Dedifferentiated amniotic fluid mesenchymal stem cell (primary cell): ENCODE measurements at regions not wholly inside any gene's neighbourhood (a gene's known extent, or its start where the extent isn't known, plus 50 kb on each side); places are given as distances from the start of the nearest gene placed in this dataset.
"Not testable (repeated sequence)": the region's sequence is repeated elsewhere in the genome, so short reads cannot be mapped to it uniquely, and the experiment has no call there.

ENCODE experiments used
- DNase-seq: peaks from one replicate; pipeline ENCODE4 v3.0.0-alpha.2; 2016; ENCODE audit errors: extremely low spot score

DNA sequence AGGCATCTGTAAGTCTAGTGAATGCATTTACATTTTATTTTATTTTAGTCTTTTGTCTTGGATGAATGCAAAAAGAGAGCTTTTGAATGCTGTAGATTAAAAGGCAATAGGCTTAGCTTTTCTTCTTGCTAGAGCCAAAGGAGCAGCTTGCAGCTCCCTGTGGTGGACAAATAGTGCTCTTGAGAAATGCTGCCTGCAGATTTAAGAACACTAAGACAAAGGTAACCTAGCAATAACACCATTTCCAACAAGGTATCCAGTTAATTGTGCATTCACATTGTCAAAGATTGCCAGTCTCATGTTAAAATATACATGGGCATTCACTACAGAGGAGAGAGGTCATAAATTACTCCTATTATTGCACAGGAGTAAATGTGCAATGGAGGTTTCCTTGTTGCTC lies 859.2 kb upstream of the PRKX start:
- DNase-seq = no peak

DNA sequence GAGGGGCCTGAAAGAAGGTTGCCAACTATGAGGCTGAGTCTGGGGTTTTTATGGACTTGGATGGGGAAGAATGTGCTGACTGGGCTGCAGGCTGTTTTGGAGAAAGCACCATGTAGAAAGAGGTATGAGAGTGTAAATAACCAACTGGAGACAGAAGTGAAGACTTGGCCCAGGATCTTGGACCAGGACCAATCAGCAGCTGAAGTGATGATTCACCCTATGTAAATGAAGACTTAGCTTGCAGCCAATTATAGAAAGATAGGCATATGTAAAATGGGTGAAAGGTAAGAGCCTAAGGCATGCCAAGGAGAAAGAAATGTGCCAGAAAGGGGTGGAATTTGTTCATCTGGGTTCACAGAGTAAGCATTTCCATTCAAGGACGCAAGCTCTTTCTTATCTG lies 856.7 kb upstream of the PRKX start:
- no peak for DNase-seq

GRCh38 chrX:4560192-4560591 lies 846.7 kb upstream of the PRKX start:
- DNase-seq = no peak

DNA sequence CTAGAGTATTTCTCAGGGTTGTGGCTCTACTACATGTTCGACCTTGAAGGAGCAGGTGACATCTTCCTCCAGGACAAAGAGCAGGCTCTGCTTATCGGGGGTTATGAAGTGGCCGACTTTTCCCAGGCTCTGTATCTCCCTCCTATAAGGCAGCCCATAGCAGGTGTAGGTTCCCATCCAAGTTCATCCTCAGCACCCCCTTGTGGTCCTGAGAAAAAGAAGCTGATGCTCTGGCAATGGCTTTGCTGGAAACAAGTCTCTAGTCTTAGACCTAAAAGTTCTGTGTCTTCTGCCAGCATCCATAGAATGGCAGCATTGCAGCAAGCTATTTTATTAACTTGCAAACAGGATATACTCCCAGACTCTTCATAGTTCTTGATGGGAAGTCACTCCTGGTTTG lies 836.6 kb upstream of the PRKX start:
- no peak for DNase-seq

DNA sequence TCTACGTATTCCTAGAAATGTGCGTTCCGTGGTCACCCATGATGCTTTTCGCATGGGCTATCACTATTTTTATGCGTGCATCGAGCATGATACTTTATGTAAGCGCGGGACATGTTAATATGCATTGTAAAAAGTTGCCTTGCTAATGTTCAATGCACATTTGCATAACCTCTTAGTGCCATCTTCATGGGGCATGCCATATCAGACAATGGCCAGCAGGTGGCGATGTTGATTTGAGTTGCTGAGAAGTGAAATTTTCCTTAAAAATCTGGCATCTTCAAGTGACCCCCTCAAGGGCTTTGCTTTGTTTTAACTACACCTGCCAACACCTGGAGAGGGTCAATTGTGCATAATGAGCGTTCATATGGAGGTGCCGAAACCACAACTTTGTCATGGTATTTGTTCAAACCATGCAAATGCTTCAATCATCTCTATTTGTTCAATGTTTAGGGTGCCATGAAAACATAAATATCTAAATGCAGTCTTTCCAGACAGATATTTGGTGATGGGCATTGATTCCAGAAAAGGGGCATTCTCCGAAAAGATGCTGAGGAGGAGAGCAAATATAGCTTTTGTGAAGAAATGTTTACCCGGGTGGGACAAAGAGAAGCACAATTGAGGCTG lies 833.9 kb upstream of the PRKX start:
- DNase-seq = no peak

- DNase-seq = not testable (repeated sequence)
These were observed 832.7 kb upstream of the PRKX start for GRCh38 chrX:4546178-4546577.

- DNase-seq = no peak
These were observed 814.8 kb upstream of the PRKX start for GRCh38 chrX:4528247-4528646.

GRCh38 chrX:4485912-4486311 lies 772.5 kb upstream of the PRKX start:
- DNase-seq = no peak

- no peak for DNase-seq
These were observed 770.8 kb upstream of the PRKX start for GRCh38 chrX:4484266-4484665.

DNA sequence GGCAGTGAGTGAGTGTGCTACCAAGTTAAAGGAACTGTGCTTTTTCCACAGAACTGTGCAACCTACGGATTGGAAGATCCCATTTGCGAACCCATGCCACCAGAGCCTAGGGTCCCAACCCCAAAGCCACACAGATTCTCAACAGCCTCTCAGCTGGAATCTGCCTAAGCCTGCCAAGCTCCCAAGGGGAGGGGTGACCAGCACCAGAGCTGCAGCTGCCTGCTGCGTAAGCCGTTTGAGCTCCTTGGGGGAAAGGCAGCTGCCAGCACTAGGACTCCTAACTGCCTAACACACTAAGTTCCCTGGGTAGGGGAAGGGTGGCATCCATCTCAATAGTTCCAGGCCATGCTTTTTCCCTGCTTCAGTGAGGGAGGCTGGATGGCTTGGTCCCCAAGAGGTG lies 738.1 kb upstream of the PRKX start:
- DNase-seq = no peak

DNA sequence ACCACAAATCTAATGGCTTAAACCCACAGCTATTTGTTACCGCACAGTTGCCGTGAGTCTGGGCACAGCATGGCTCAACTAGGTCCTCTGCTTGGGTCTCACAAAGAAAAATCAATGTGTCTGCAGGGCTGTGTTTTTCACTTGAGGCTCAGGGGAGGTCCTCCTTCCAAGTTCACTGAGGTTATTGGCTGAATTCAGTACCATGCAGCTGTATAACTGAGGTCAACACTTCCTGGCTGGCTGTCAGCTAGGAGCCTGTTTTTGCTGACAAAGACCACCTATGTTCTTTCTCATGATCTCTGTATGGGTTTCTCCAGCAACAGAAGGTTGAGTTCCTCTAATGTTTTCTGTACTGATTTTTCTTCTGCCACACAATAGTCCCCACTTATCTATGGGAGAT lies 736.7 kb upstream of the PRKX start:
- DNase-seq = no peak

DNA sequence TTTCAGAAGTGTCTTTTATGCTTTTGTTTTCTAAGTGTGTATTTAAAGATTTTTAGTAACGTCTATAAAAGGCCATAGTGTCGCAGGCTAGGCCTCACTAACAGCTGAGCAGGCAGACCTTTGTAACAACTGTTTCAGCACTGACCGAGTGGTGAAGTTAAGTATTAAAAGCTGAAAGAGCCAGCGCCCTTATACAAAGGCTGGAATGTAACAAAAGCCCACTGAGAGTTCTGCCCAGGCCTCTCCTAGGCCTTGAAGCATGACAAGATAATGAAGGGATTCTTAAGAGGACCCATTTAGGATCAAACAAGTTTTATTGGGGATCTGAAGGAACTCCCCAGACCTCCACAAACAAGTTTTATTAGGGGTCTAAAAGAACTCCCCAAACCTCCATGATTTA lies 722.5 kb upstream of the PRKX start:
- no peak for DNase-seq

DNA sequence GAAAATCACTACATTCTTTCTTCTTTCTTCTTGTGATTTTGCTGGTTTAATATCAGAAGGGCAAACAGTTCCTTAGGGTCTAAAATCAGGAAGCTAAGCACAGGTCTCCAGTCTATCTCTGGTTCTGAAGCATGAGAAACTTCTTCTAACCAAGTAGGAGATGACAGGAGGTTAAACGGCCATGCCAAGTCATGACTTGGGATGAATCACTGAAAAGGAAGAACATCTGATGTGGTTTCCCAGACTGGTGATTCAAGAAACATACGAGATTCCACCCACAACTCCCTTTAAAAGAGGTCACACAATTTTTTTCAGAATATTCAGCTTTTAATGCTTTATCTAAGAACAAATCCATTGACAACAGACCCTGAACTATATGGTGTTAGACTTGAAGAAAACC lies 684.0 kb upstream of the PRKX start:
- no peak for DNase-seq

DNA sequence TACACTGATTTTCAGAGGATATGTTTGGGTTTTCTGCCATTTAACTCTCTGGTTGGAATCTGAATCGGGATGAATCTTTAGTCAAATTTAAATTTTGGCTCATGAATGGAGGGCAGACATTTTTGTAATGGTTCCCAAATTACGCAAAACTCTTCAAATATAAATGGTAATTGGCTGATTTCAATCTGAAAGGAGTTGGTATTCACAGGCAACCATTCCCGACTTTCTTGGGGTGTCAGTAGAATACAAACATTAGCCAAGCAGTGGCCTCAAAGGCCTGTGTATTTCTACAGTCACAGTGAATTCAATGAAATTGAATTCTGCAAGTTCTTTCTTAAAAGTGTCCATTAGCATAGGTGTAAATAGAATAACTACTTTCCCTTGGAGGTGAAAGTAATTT lies 668.8 kb upstream of the PRKX start:
- no peak for DNase-seq

DNA sequence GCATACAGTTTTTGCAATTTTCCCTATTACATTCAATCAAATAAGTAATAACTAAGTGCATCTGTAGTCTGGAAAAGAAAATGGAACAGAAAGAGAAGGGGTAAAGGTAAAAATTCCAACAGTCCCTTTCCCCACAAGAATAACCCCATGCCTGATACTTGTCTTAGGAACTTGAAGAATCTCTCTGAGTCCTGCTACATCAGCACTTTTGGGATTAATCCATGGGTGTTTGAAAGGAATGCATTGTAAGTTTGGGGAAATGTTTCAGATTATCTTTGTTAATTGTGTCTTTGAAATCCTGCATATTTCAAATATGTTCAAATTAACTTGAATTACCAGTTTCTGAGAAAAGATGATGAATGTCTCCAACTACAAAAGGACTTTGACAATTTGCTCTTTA lies 667.3 kb upstream of the PRKX start:
- no peak for DNase-seq

- no peak for DNase-seq
These were observed 665.6 kb upstream of the PRKX start for GRCh38 chrX:4379071-4379470.

DNA sequence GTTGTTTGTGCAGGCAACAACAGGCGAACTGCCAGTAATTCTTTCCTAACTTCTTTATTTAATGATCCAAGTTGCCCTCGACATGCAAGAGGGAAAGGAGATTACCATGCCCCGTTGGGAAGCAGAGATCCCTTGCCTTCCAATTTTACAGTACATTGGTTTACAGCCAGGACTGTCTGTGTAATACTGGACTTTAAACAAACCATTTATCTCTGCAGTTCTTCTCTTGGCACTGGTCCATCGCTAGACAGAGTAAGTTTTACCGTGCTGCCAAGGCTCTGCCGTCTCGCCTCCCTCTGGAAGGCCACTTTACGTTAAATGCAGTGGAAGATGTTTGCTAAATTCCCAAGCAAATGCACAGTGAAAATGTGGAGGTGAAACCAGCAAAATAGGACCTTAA lies 660.3 kb upstream of the PRKX start:
- no peak for DNase-seq

DNA sequence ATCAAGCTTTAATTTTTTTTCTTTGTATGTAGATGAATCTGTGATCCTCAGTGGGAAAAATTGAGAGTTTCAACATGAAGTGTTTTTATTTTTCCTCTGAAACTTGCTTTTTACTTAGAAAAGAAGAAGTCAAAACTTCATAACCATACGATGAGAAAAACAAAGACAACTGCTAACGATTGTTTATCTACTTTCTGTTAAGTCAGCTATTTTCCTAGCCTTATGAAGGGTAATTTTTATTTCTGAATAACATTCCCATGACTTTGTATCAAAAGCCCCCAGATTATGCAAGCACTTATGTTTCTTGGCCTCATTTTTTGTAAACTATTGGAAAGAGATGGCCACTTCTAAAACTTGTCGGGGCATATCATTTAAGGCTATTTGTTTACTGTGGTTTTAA lies 645.1 kb upstream of the PRKX start:
- no peak for DNase-seq

- no peak for DNase-seq
These were observed 609.5 kb upstream of the PRKX start for GRCh38 chrX:4322916-4323315.

DNA sequence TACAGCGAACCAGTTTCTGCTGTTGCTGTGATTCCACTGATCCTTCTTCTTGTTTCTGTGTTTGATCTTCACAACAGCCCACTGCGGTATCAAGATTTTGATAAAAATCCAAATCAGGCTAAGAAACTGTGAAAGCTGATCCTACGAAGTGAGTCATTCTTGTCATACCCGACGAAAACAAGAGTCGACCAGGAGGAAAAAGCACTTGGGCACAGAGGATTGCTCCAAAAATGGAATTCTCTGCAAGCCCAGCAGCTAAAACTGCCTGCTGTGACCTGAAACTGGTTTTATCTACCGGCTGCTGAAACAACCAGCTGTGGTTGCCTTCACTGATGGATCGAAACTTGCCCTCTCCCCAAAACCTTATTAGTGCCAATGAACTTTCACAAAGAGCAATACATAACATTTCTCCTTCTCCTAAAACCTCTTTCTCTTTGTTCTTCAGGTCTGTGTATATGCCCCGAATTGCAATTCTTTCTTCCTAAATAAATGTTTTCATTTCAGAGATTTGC lies 607.0 kb upstream of the PRKX start:
- DNase-seq = no peak

- no peak for DNase-seq
These were observed 602.4 kb upstream of the PRKX start for GRCh38 chrX:4315891-4316290.

- no peak for DNase-seq
These were observed 601.1 kb upstream of the PRKX start for GRCh38 chrX:4314586-4314985.

DNA sequence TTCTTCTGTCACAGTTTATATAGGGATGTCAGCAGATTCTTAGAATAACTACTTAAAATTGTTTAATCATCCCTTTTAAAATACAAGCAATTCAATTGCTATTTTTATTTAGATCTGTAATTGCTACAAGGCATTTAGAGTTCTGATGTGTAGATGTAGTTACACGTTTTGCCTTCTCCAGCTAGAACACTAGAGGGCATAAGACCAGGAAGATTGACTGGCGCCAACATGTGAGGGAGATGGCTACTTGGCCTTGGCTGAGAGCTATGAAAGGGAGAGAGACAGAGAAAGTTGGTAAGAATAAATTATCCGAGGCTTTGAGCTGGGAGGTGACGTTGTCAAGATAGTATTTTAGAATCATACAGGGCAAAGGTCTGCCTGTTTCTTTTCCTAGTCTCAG lies 563.7 kb upstream of the PRKX start:
- no peak for DNase-seq

GRCh38 chrX:4268676-4269075 lies 555.2 kb upstream of the PRKX start:
- DNase-seq = no peak
